ENCODE measurements at regions not wholly inside any gene's neighbourhood (a gene's known extent, or its start where the extent isn't known, plus 50 kb on each side); places are given as distances from the start of the nearest gene placed in this dataset.

- no peaks in the 10 kb centered on the region for H3K4me1 Mint-ChIP-seq (ENCODE audit: low read depth)
- no peak for DNase-seq (ENCODE audit: low spot score)
- H3K9me3 Mint-ChIP-seq (ENCODE audit: low read depth), result no peaks in the 10 kb centered on the region
- no peaks in the 10 kb centered on the region for H3K36me3 Mint-ChIP-seq (ENCODE audit: low read depth)
- TF ChIP-seq CTCF (IDR thresholded peaks at IDR 0.05), result no peak
- H3K27me3 Mint-ChIP-seq (ENCODE audit: low read depth), result peaks cover 25% of the 10 kb centered on the region
- H3K4me3 Mint-ChIP-seq (ENCODE audit: unreplicated experiment), result no peak overlapping the region
- no peak overlapping the region for H3K27ac Mint-ChIP-seq (ENCODE audit: unreplicated experiment)
These were observed 68.2 kb upstream of the PARP1 start for GRCh38 chr1:226476066-226476465.

DNA sequence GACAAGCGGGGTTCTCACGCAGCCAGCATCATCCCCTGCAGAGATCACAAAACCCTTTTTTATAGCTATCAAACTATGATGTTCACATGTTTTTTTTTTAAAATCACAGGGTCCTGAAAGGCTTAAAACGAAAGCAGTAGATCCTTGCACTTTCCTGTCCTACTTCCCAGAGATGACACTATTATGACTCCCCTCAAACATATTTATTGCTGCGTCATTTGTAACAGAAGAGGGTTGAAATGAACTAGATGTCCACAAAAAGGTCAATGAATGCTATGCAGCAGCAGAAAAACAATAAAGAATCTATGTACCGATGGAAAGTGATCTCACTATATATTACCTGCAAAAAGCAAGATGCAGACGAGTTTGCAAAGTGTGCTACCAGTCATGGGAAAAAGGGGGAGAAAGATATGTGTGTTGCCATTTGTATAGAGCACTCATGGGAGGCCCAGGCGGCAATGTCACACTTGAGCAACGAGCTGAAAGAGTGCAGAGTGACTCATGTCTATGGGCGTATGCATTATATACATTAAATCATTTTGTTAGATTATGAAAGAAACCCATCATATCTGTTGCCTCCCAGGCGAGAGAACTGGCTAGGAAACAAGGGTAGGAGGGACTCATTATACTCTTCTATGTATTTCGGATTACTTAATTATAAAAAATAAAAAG lies 68.9 kb upstream of the PARP1 start:
- H3K4me3 Mint-ChIP-seq (ENCODE audit: unreplicated experiment), result no peak overlapping the region
- no peaks in the 10 kb centered on the region for H3K4me1 Mint-ChIP-seq (ENCODE audit: low read depth)
- H3K27ac Mint-ChIP-seq (ENCODE audit: unreplicated experiment), result no peak overlapping the region
- peaks cover 30% of the 10 kb centered on the region for H3K27me3 Mint-ChIP-seq (ENCODE audit: low read depth)
- peaks cover under 1% of the 10 kb centered on the region for H3K36me3 Mint-ChIP-seq (ENCODE audit: low read depth)
- H3K9me3 Mint-ChIP-seq (ENCODE audit: low read depth), result no peaks in the 10 kb centered on the region
- TF ChIP-seq CTCF (IDR thresholded peaks at IDR 0.05), result no peak
- no peak for DNase-seq (ENCODE audit: low spot score)

- TF ChIP-seq CTCF (IDR thresholded peaks at IDR 0.05), result no peak
- Mint-ChIP-seq H3K4me1 (ENCODE audit: low read depth) (no peaks in the 10 kb centered on the region), H3K4me3 (ENCODE audit: unreplicated experiment) (no peak overlapping the region), H3K27me3 (ENCODE audit: low read depth) (peaks cover 44% of the 10 kb centered on the region), H3K36me3 (ENCODE audit: low read depth) (peaks cover 2% of the 10 kb centered on the region), H3K9me3 (ENCODE audit: low read depth) (no peaks in the 10 kb centered on the region), H3K27ac (ENCODE audit: unreplicated experiment) (no peak overlapping the region)
- no peak for DNase-seq (ENCODE audit: low spot score)
These were observed 69.1 kb upstream of the STUM start for GRCh38 chr1:226479474-226479873.

DNA sequence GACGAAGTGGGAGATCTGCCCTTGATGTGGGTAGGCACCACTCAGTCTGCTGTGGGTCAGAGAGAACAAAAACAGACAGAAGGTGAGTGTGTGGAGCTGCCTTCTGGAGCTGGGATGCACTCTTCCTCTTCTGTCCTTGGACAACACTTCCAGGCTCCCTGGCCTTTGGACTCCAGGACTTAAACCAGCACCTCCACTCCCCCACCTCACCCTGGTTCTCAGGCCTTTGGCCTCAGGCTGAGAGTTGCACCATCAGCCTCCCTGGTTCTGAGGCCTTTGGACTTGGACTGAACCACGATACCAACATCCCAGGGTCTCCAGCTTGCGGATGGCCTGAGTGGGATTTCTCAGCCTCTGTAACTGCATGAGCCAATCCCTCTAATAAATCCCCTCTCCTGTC lies 68.1 kb upstream of the STUM start:
- Mint-ChIP-seq H3K36me3 (ENCODE audit: low read depth) (peaks cover 2% of the 10 kb centered on the region), H3K27me3 (ENCODE audit: low read depth) (peaks cover 47% of the 10 kb centered on the region), H3K4me3 (ENCODE audit: unreplicated experiment) (no peak overlapping the region), H3K4me1 (ENCODE audit: low read depth) (no peaks in the 10 kb centered on the region), H3K9me3 (ENCODE audit: low read depth) (no peaks in the 10 kb centered on the region), H3K27ac (ENCODE audit: unreplicated experiment) (no peak overlapping the region)
- TF ChIP-seq CTCF (IDR thresholded peaks at IDR 0.05), result no peak
- DNase-seq (ENCODE audit: low spot score), result no peak

GRCh38 chr1:226481133-226481532 lies 67.4 kb upstream of the STUM start:
- Mint-ChIP-seq H3K9me3 (ENCODE audit: low read depth) (no peaks in the 10 kb centered on the region), H3K27ac (ENCODE audit: unreplicated experiment) (no peak overlapping the region), H3K4me3 (ENCODE audit: unreplicated experiment) (no peak overlapping the region), H3K4me1 (ENCODE audit: low read depth) (no peaks in the 10 kb centered on the region), H3K27me3 (ENCODE audit: low read depth) (peaks cover 50% of the 10 kb centered on the region), H3K36me3 (ENCODE audit: low read depth) (peaks cover 2% of the 10 kb centered on the region)
- no peak for TF ChIP-seq CTCF (IDR thresholded peaks at IDR 0.05)
- no peak for DNase-seq (ENCODE audit: low spot score)
